Neural cell (in vitro differentiated cells): ENCODE measurements at regions not wholly inside any gene's neighbourhood (a gene's known extent, or its start where the extent isn't known, plus 50 kb on each side); places are given as distances from the start of the nearest gene placed in this dataset.

ENCODE experiments used
- H2AFZ ChIP-seq: fragments of 200-600, 300-800 bp; sonication (generic), shearing (Covaris generic); 2 replicates; pipeline ENCODE4 v1.6.0; 2014; ENCODE audit warnings: low read depth, mild to moderate bottlenecking, antibody characterized with exemption, low read length, moderate library complexity
- H3F3A ChIP-seq: fragments of 200-600 bp; shearing (Covaris generic); 2 replicates; pipeline ENCODE4 v1.6.1; 2016; ENCODE audit warnings: mild to moderate bottlenecking, moderate library complexity, mixed read lengths, antibody characterized with exemption, low read length; ENCODE audit not compliant: insufficient read depth, poor library complexity, severe bottlenecking
- H3K27ac ChIP-seq: fragments of 200-600, 300-800 bp; sonication (generic), shearing (Covaris generic); 2 replicates; pipeline ENCODE4 v1.5.1; 2014; ENCODE audit warnings: mild to moderate bottlenecking, low read length, moderate library complexity
- H3K27me3 ChIP-seq: fragments of 300-800, 200-600 bp; sonication (generic), shearing (Covaris generic); 2 replicates; pipeline ENCODE4 v1.6.0; 2014; ENCODE audit warnings: mild to moderate bottlenecking, low read depth, low read length, moderate library complexity; ENCODE audit not compliant: insufficient read depth
- H3K36me3 ChIP-seq: fragments of 300-800, 200-600 bp; sonication (generic), shearing (Covaris generic); 2 replicates; pipeline ENCODE4 v1.5.1; 2014; ENCODE audit warnings: mild to moderate bottlenecking, antibody characterized with exemption, low read length, moderate library complexity; ENCODE audit not compliant: insufficient read depth
- H3K4me2 ChIP-seq: fragments of 300-800, 200-600 bp; sonication (generic), shearing (Covaris generic); 2 replicates; pipeline ENCODE4 v1.6.0; 2014; ENCODE audit warnings: mild to moderate bottlenecking, low read length
- H3K4me3 ChIP-seq: fragments of 300-800, 200-600 bp; sonication (generic), shearing (Covaris generic); 2 replicates; pipeline ENCODE4 v1.5.1; 2014; ENCODE audit warnings: mild to moderate bottlenecking, low read length, moderate library complexity
- H3K79me2 ChIP-seq: fragments of 200-600 bp; shearing (Covaris generic); replicated peaks from 2 replicates; pipeline ENCODE4 v1.6.0; 2014; ENCODE audit warnings: mild to moderate bottlenecking, low read length, moderate library complexity; ENCODE audit not compliant: insufficient read depth
- H3K9ac ChIP-seq: fragments of 300-800, 200-600 bp; sonication (generic), shearing (Covaris generic); 2 replicates; pipeline ENCODE4 v1.6.1; 2016; ENCODE audit warnings: mild to moderate bottlenecking, low read length, mixed read lengths
- H3K9me2 ChIP-seq: fragments of 200-600 bp; shearing (Covaris generic); 2 replicates; pipeline ENCODE4 v1.6.1; 2016; ENCODE audit warnings: mild to moderate bottlenecking, low read length, mixed read lengths; ENCODE audit not compliant: insufficient read depth
- H3K9me3 ChIP-seq: fragments of 200-600, 300-800 bp; sonication (generic), shearing (Covaris generic); 2 replicates; pipeline ENCODE4 v1.6.1; 2016; ENCODE audit warnings: mild to moderate bottlenecking, mixed run types, low read length, moderate library complexity, mixed read lengths
- H4K20me1 ChIP-seq: fragments of 200-600 bp; shearing (Covaris generic); 2 replicates; pipeline ENCODE4 v1.6.1; 2016; ENCODE audit warnings: mild to moderate bottlenecking, mixed run types; ENCODE audit not compliant: insufficient read depth
- CTCF ChIP-seq: fragments of 450-650 bp; IDR thresholded peaks from 2 replicates; pipeline ENCODE4 v1.5.1; 2014; ENCODE audit warnings: antibody characterized with exemption, mild to moderate bottlenecking, moderate library complexity; ENCODE audit not compliant: poor library complexity, severe bottlenecking
- EP300 ChIP-seq: fragments of 450-650 bp; conservative IDR thresholded peaks from 2 replicates; pipeline ENCODE4 v1.6.1; 2014; ENCODE audit warnings: antibody characterized with exemption, mild to moderate bottlenecking, moderate library complexity; ENCODE audit not compliant: poor library complexity, severe bottlenecking
- EZH2 ChIP-seq: fragments of 200-600, 300-800 bp; shearing (Covaris generic), sonication (generic); IDR thresholded peaks from 2 replicates; pipeline ENCODE4 v1.6.1; 2014; ENCODE audit warnings: antibody characterized with exemption, low read length, borderline replicate concordance, mild to moderate bottlenecking; ENCODE audit not compliant: insufficient read depth, poor library complexity, severe bottlenecking
- MXI1 ChIP-seq: fragments of 450-650 bp; conservative IDR thresholded peaks from 2 replicates; pipeline ENCODE4 v1.6.1; 2014; ENCODE audit warnings: antibody characterized with exemption, mild to moderate bottlenecking; ENCODE audit not compliant: poor library complexity, severe bottlenecking
- POLR2AphosphoS5 ChIP-seq: IDR thresholded peaks from 2 replicates; pipeline ENCODE4 v1.6.1; 2012
- RAD21 ChIP-seq: fragments of 450-650 bp; conservative IDR thresholded peaks from 2 replicates; pipeline ENCODE4 v1.6.1; 2014; ENCODE audit warnings: antibody characterized with exemption, mild to moderate bottlenecking, moderate library complexity
- REST ChIP-seq: IDR thresholded peaks from 2 replicates; pipeline ENCODE4 v1.6.1; 2012; ENCODE audit warnings: borderline replicate concordance
- SMC3 ChIP-seq: fragments of 450-650 bp; conservative IDR thresholded peaks from 2 replicates; pipeline ENCODE4 v1.6.1; 2014; ENCODE audit warnings: antibody characterized with exemption, mild to moderate bottlenecking, moderate library complexity; ENCODE audit not compliant: poor library complexity
- TAF1 ChIP-seq: IDR thresholded peaks from 2 replicates; pipeline ENCODE4 v1.6.1; 2012; ENCODE audit warnings: low read depth

GRCh38 chr2:150612957-150613710, 125.7 kb upstream of the RND3 start:
- Histone ChIP-seq H3K9me2 (no peaks in the 10 kb centered on the region), H3K79me2 (no peaks in the 10 kb centered on the region), H4K20me1 (no peaks in the 10 kb centered on the region), H3F3A (no peaks in the 10 kb centered on the region), H3K36me3 (no peaks in the 10 kb centered on the region), H2AFZ (no peak overlapping the region), H3K27ac (no peak overlapping the region), H3K9me3 (no peaks in the 10 kb centered on the region), H3K27me3 (no peaks in the 10 kb centered on the region), H3K4me2 (no peak overlapping the region), H3K4me3 (no peak overlapping the region), H3K9ac (no peak overlapping the region)
- TF ChIP-seq POLR2AphosphoS5, result no peak
- TF ChIP-seq REST, result no peak
- no peak for TF ChIP-seq EZH2
- TF ChIP-seq MXI1, result no peak
- no peak for TF ChIP-seq RAD21
- no peak for TF ChIP-seq EP300
- no peak for TF ChIP-seq SMC3
- no peak for TF ChIP-seq TAF1
- TF ChIP-seq CTCF, result no peak

GRCh38 chr2:150610670-150611279, 123.3 kb upstream of the RND3 start:
- H3K4me2 ChIP-seq, result no peak overlapping the region
- H3K9ac ChIP-seq, result no peak overlapping the region
- no peak overlapping the region for H2AFZ ChIP-seq
- no peak overlapping the region for H3K27ac ChIP-seq
- no peaks in the 10 kb centered on the region for H3K79me2 ChIP-seq
- H4K20me1 ChIP-seq, result no peaks in the 10 kb centered on the region
- H3K9me2 ChIP-seq, result no peaks in the 10 kb centered on the region
- H3K36me3 ChIP-seq, result no peaks in the 10 kb centered on the region
- no peaks in the 10 kb centered on the region for H3F3A ChIP-seq
- H3K4me3 ChIP-seq, result no peak overlapping the region
- no peaks in the 10 kb centered on the region for H3K27me3 ChIP-seq
- H3K9me3 ChIP-seq, result no peaks in the 10 kb centered on the region
- TF ChIP-seq TAF1 (no peak), RAD21 (peak; percentile 67), CTCF (peak; percentile 61), SMC3 (peak; percentile 68)
